GM12878 (cell line): ENCODE measurements at regions not wholly inside any gene's neighbourhood (a gene's known extent, or its start where the extent isn't known, plus 50 kb on each side); places are given as distances from the start of the nearest gene placed in this dataset.

Source experiments
- ATAC-seq: fragments of 200-7000 bp; cut with Tn5 transposase; 3 replicates; pipeline ENCODE4 v1.9.1; 2020; ENCODE audit warnings: mild to moderate bottlenecking, moderate library complexity
- BruUV-seq: library from RNA; stranded (reverse); fragments of 400-500 nt; replicated peaks from 2 replicates; lab custom pipeline; 2021; lab: Mats Ljungman, UMichigan
- CTCF ChIA-PET: fragments of 300-600 bp; sonication (Branson Sonifier 250); formaldehyde crosslinking; extraction: SDS; loops from one replicate; lab custom pipeline; 2021; ENCODE audit warnings: inconsistent platforms; lab: Yijun Ruan, JAX
- POLR2A ChIA-PET: fragments of 350-600 bp; formaldehyde crosslinking; extraction: SDS; loops from one replicate; lab custom pipeline; 2021; ENCODE audit warnings: inconsistent platforms; lab: Charles Lee
- RAD21 ChIA-PET: fragments of 300-600 bp; sonication (Branson Sonifier 250); formaldehyde crosslinking; loops from one replicate; lab custom pipeline; 2023; ENCODE audit warnings: antibody characterized with exemption; ENCODE audit not compliant: unreplicated experiment; lab: Charles Lee
- SMC1A ChIA-PET: fragments of 300-600 bp; sonication (Branson Sonifier 250); formaldehyde crosslinking; loops from one replicate; lab custom pipeline; 2023; ENCODE audit not compliant: unreplicated experiment, uncharacterized antibody; lab: Charles Lee
- DNase-seq: peaks from one replicate; pipeline ENCODE4 v3.0.0-alpha.2; 2011; ENCODE audit warnings: low read depth, low spot score
- FAIRE-seq: peaks from 3 replicates; lab custom pipeline; 2011; peaks lifted over from hg19 to GRCh38; lab: Jason Lieb, UNC
- H2AFZ ChIP-seq: 2 replicates; pipeline ENCODE4 v1.6.0; 2011; ENCODE audit warnings: low read depth, low read length, control low read depth; ENCODE audit not compliant: control insufficient read depth
- H3K27ac ChIP-seq: 2 replicates; pipeline ENCODE4 v1.5.1; 2011; ENCODE audit warnings: control low read depth; ENCODE audit not compliant: control insufficient read depth, insufficient read depth
- H3K27me3 ChIP-seq, 2 experiments: replicated peaks in 1 of 2; 2 replicates each; pipeline versions ENCODE4 v1.6.0 to v1.6.1; 2011; ENCODE audit warnings: low read length in 1 of 2; ENCODE audit not compliant: control insufficient read depth in 2 of 2, insufficient read depth in 2 of 2
- H3K36me3 ChIP-seq, 2 experiments: 2 replicates each; pipeline ENCODE4 v1.5.1; 2011; ENCODE audit warnings: low read length in 1 of 2; ENCODE audit not compliant: control insufficient read depth in 2 of 2, insufficient read depth in 2 of 2
- H3K4me1 ChIP-seq: 2 replicates; pipeline ENCODE4 v1.6.1; 2011; ENCODE audit warnings: mild to moderate bottlenecking, low read length, moderate library complexity, mixed read lengths; ENCODE audit not compliant: control insufficient read depth, insufficient read depth
- H3K4me2 ChIP-seq: 2 replicates; pipeline ENCODE4 v1.6.0; 2011; ENCODE audit warnings: control low read depth; ENCODE audit not compliant: control insufficient read depth, insufficient read depth
- H3K4me3 ChIP-seq: fragments of 200-600 bp; sonication (generic); 2 replicates; pipeline ENCODE4 v1.5.1; 2016
- H3K79me2 ChIP-seq: 2 replicates; pipeline ENCODE4 v1.6.0; 2011; ENCODE audit warnings: low read length; ENCODE audit not compliant: control insufficient read depth, insufficient read depth
- H3K9ac ChIP-seq: 2 replicates; pipeline ENCODE4 v1.8.0; 2011; ENCODE audit warnings: low read length, control low read depth, mixed read lengths; ENCODE audit not compliant: control insufficient read depth, insufficient read depth
- H3K9me3 ChIP-seq: replicated peaks from 3 replicates; pipeline ENCODE4 v1.5.1; 2011; ENCODE audit warnings: mild to moderate bottlenecking, low read length; ENCODE audit not compliant: control insufficient read depth, insufficient read depth
- H4K20me1 ChIP-seq: 2 replicates; pipeline ENCODE4 v1.6.0; 2011; ENCODE audit not compliant: control insufficient read depth, insufficient read depth
- ASH2L ChIP-seq: fragments of 300-600, 200-600 bp; sonication (generic); IDR thresholded peaks from 2 replicates; pipeline ENCODE4 v1.6.1; 2017; ENCODE audit warnings: low read depth, mild to moderate bottlenecking, borderline replicate concordance
- CHD2 ChIP-seq: IDR thresholded peaks from 2 replicates; pipeline ENCODE4 v1.6.1; 2011; ENCODE audit warnings: low read depth, low read length, improper control_type of control experiment, borderline replicate concordance
- CHD4 ChIP-seq: fragments of 200-600 bp; sonication (generic); IDR thresholded peaks from 2 replicates; pipeline ENCODE4 v1.6.1; 2016; ENCODE audit warnings: mild to moderate bottlenecking
- EZH2 ChIP-seq: IDR thresholded peaks from 2 replicates; pipeline ENCODE4 v1.6.1; 2012; ENCODE audit warnings: low read depth, mild to moderate bottlenecking, control low read depth, inconsistent platforms, low read length, borderline replicate concordance; ENCODE audit not compliant: control insufficient read depth
- MEF2A ChIP-seq: IDR thresholded peaks from 2 replicates; pipeline ENCODE4 v1.6.1; 2011; ENCODE audit warnings: low read depth, mild to moderate bottlenecking, low read length, moderate library complexity; ENCODE audit not compliant: insufficient read depth
- MXI1 ChIP-seq: fragments of 150-350 bp; IDR thresholded peaks from 2 replicates; pipeline ENCODE4 v1.6.1; 2011; ENCODE audit warnings: low read depth, mild to moderate bottlenecking, inconsistent platforms, low read length, improper control_type of control experiment
- NRF1 ChIP-seq: conservative IDR thresholded peaks from 2 replicates; pipeline ENCODE4 v1.6.1; 2011; ENCODE audit warnings: mild to moderate bottlenecking, low read depth, low read length, improper control_type of control experiment
- POLR2A ChIP-seq: IDR thresholded peaks from 2 replicates; pipeline ENCODE4 v1.6.1; 2011; ENCODE audit warnings: low read depth, mild to moderate bottlenecking, low read length
- WRNIP1 ChIP-seq: IDR thresholded peaks from 2 replicates; pipeline ENCODE4 v1.6.1; 2011; ENCODE audit warnings: low read depth, low read length, improper control_type of control experiment, borderline replicate concordance
- YBX1 ChIP-seq: fragments of 450-650 bp; IDR thresholded peaks from 2 replicates; pipeline ENCODE4 v1.6.1; 2016; ENCODE audit warnings: antibody characterized with exemption
- YY1 ChIP-seq: IDR thresholded peaks from 2 replicates; pipeline ENCODE4 v1.6.1; 2011; ENCODE audit warnings: low read depth, mild to moderate bottlenecking, low read length
- ZNF207 ChIP-seq: fragments of 450-650 bp; IDR thresholded peaks from 2 replicates; pipeline ENCODE4 v1.6.1; 2014; ENCODE audit warnings: antibody characterized with exemption, mild to moderate bottlenecking, borderline replicate concordance
- ZNF217 ChIP-seq: fragments of 450-650 bp; IDR thresholded peaks from 2 replicates; pipeline ENCODE4 v1.6.1; 2017; ENCODE audit warnings: antibody characterized with exemption, mild to moderate bottlenecking
- ZNF687 ChIP-seq: fragments of 450-650 bp; IDR thresholded peaks from 2 replicates; pipeline ENCODE4 v1.6.1; 2017; ENCODE audit warnings: mild to moderate bottlenecking, moderate library complexity
- WGBS: methylation state at CpG from one replicate; pipeline ENCODE4 v1.1.6; 2016; ENCODE audit warnings: low lambda C conversion rate; ENCODE audit not compliant: insufficient replicate concordance, insufficient coverage; ENCODE audit errors: missing lambda C conversion rate; 5-methylcytosine and 5-hydroxymethylcytosine counted together
- in situ Hi-C: fragments of 300-500 bp; cut with MboI; formaldehyde crosslinking; loops from 9 replicates; pipeline ENCODE4 v1.14.3; 2018; ENCODE audit warnings: mixed read lengths
- intact Hi-C: fragments of 100-400 bp; cut with micrococcal nuclease; formaldehyde crosslinking; loops from one replicate; pipeline ENCODE4 v1.14.2; 2022; ENCODE audit not compliant: unreplicated experiment
- TF ChIP-seq, protein P1 (sequence below): fragments of 450-650 bp; IDR thresholded peaks from 2 replicates; pipeline ENCODE4 v1.6.1; 2018; ENCODE audit warnings: borderline replicate concordance, mild to moderate bottlenecking; ENCODE audit not compliant: partially characterized antibody
- TF ChIP-seq, protein P2 (sequence below): IDR thresholded peaks from 2 replicates; pipeline ENCODE4 v1.6.1; 2012; ENCODE audit warnings: low read depth, low read length, improper control_type of control experiment

DNA sequence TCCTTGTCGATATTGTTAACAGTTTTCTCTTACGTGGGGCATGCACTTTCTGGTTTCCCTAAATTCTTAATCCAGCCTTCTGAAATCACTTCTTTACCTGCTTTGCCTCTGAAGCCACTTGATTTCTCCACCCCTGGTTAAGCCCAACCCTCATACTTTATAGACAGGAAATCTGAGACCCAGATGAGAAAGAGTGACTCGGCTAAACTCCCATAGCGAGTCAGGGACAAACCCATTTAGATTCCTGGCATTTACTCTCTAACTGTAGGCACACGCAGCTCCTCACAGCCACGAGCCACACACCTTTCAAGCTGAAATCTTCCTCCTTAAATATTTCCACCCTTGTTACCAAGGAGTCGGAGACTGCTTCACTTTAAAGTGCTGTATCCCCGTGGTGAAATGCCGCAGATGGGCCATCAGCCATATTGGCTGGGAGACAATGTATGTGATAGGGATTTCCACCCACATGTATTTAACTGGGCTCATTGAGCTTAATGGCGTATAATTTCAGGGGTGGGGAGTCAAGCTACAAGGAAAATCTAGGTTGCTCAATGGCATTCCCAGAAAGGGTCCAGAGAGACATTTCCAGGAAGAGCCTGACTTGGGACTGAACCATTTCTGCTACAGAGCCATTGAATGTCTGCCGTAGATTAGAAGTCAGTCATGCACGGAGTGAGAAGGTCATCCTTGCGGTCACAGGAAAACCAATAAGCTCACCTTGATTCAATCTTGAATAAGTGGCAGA, 49.9 kb upstream of the GRK3 start:
- RAD21 ChIA-PET, result no interaction called here
- no peak for TF ChIP-seq YBX1
- no peak for TF ChIP-seq WRNIP1
- TF ChIP-seq YY1, result no peak
- TF ChIP-seq CHD2, result no peak
- TF ChIP-seq CHD4, result no peak
- no peak for TF ChIP-seq EZH2
- TF ChIP-seq NRF1, result no peak
- TF ChIP-seq POLR2A, result no peak
- no peak for TF ChIP-seq ZNF217
- TF ChIP-seq, protein P1, sequence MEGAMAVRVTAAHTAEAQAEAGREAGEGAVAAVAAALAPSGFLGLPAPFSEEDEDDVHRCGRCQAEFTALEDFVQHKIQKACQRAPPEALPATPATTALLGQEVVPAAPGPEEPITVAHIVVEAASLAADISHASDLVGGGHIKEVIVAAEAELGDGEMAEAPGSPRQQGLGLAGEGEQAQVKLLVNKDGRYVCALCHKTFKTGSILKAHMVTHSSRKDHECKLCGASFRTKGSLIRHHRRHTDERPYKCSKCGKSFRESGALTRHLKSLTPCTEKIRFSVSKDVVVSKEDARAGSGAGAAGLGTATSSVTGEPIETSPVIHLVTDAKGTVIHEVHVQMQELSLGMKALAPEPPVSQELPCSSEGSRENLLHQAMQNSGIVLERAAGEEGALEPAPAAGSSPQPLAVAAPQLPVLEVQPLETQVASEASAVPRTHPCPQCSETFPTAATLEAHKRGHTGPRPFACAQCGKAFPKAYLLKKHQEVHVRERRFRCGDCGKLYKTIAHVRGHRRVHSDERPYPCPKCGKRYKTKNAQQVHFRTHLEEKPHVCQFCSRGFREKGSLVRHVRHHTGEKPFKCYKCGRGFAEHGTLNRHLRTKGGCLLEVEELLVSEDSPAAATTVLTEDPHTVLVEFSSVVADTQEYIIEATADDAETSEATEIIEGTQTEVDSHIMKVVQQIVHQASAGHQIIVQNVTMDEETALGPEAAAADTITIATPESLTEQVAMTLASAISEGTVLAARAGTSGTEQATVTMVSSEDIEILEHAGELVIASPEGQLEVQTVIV, result no peak
- no peak for TF ChIP-seq MXI1
- no peak for TF ChIP-seq ASH2L
- TF ChIP-seq ZNF207, result no peak
- TF ChIP-seq, protein P2, sequence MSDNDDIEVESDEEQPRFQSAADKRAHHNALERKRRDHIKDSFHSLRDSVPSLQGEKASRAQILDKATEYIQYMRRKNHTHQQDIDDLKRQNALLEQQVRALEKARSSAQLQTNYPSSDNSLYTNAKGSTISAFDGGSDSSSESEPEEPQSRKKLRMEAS, result no peak
- TF ChIP-seq ZNF687, result no peak
- TF ChIP-seq MEF2A, result no peak
- TF ChIP-seq, all 136 proteins: peak for 0
- Histone ChIP-seq H4K20me1 (no peaks in the 10 kb centered on the region), H3K9me3 (no peaks in the 10 kb centered on the region), H3K27me3 (no peaks in the 10 kb centered on the region), H3K9ac (no peak overlapping the region), H3K36me3 (no peaks in the 10 kb centered on the region), H3K27ac (no peak overlapping the region), H3K4me1 (no peaks in the 10 kb centered on the region), H3K4me3 (no peak overlapping the region), H2AFZ (no peak overlapping the region), H3K4me2 (no peak overlapping the region), H3K79me2 (no peaks in the 10 kb centered on the region)
- FAIRE-seq (no peak), DNase-seq (no peak), ATAC-seq (no peak)
- ChIA-PET SMC1A (no interaction called here), CTCF (interaction anchor here (0.6 to 1.3 kb wide), 3 partner anchors 76 to 404 kb away, joined by 3 read pairs; no protein-coding TSS in a partner anchor), POLR2A (interaction anchor here (0.7 kb wide), 1 partner anchor 148 kb away, joined by 5 read pairs; no protein-coding TSS in a partner anchor)
- WGBS, result 75% methylated on average over 13 of the region's 13 CpGs
- intact Hi-C loops (no loop called here), in situ Hi-C loops (no loop called here)
- no TSS peak for BruUV-seq
